ENCODE measurements at regions not wholly inside any gene's neighbourhood (a gene's known extent, or its start where the extent isn't known, plus 50 kb on each side); places are given as distances from the start of the nearest gene placed in this dataset.
"Not testable (repeated sequence)": the region's sequence is repeated elsewhere in the genome, so short reads cannot be mapped to it uniquely, and the experiment has no call there.

- H3K4me1 ChIP-seq (ENCODE audit: control insufficient read depth, extremely low read depth, insufficient read depth, low read length); H3K27ac ChIP-seq (ENCODE audit: insufficient read depth, low read length); H3K4me3 ChIP-seq (replicated peaks in 1 of 4; ENCODE audit: control extremely low read depth in 1 of 4, insufficient read depth in 1 of 4, low read depth in 3 of 4, low read length in 4 of 4); H3K9ac ChIP-seq (ENCODE audit: insufficient read depth, low read length); DNase-seq (ENCODE audit: low read depth in 2 of 2); H4K20me1 ChIP-seq (ENCODE audit: control insufficient read depth, extremely low read depth, insufficient read depth, low read length); H3K79me2 ChIP-seq (ENCODE audit: control insufficient read depth, insufficient read depth, low read length); H3K27me3 ChIP-seq (ENCODE audit: control insufficient read depth, insufficient read depth, low read length); H3K4me2 ChIP-seq (ENCODE audit: extremely low read depth, insufficient read depth, low read length); H3K36me3 ChIP-seq (ENCODE audit: control insufficient read depth, insufficient read depth, low read length); H2AFZ ChIP-seq (ENCODE audit: low read length); H3K9me3 ChIP-seq (ENCODE audit: control insufficient read depth, insufficient read depth, low read depth, low read length): not testable (repeated sequence)
These were observed 88.1 kb upstream of the FAM240B start for GRCh38 chr9:38807919-38808459.

- H4K20me1 ChIP-seq (ENCODE audit: control insufficient read depth, extremely low read depth, insufficient read depth, low read length): no peaks in the 10 kb centered on the region
- H3K4me3 ChIP-seq (replicated peaks in 1 of 4; ENCODE audit: control extremely low read depth in 1 of 4, insufficient read depth in 1 of 4, low read depth in 3 of 4, low read length in 4 of 4): no peak overlapping the region
- H2AFZ ChIP-seq (ENCODE audit: low read length): no peak overlapping the region
- H3K4me1 ChIP-seq (ENCODE audit: control insufficient read depth, extremely low read depth, insufficient read depth, low read length): no peaks in the 10 kb centered on the region
- no peak overlapping the region for H3K4me2 ChIP-seq (ENCODE audit: extremely low read depth, insufficient read depth, low read length)
- no peak overlapping the region for H3K27ac ChIP-seq (ENCODE audit: insufficient read depth, low read length)
- TF ChIP-seq EZH2 (IDR thresholded peaks at IDR 0.05; ENCODE audit: low read length, missing control alignments): no peak
- TF ChIP-seq CTCF (conservative IDR thresholded peaks at IDR 0.05 in 1 of 2, IDR thresholded peaks at IDR 0.05 in 1 of 2; ENCODE audit: low read depth in 1 of 2, low read length in 2 of 2): no peak
- H3K79me2 ChIP-seq (ENCODE audit: control insufficient read depth, insufficient read depth, low read length): no peaks in the 10 kb centered on the region
- H3K9me3 ChIP-seq (ENCODE audit: control insufficient read depth, insufficient read depth, low read depth, low read length): no peaks in the 10 kb centered on the region
- H3K9ac ChIP-seq (ENCODE audit: insufficient read depth, low read length): no peak overlapping the region
- no peaks in the 10 kb centered on the region for H3K27me3 ChIP-seq (ENCODE audit: control insufficient read depth, insufficient read depth, low read length)
- H3K36me3 ChIP-seq (ENCODE audit: control insufficient read depth, insufficient read depth, low read length): no peaks in the 10 kb centered on the region
- DNase-seq (ENCODE audit: low read depth in 2 of 2): no peak
These were observed 51.7 kb upstream of the FAM240B start for GRCh38 chr9:38771593-38771992.
